IPS-18c (cell line): ENCODE measurements at regions not wholly inside any gene's neighbourhood (a gene's known extent, or its start where the extent isn't known, plus 50 kb on each side); places are given as distances from the start of the nearest gene placed in this dataset.

Experiments used
- H3K4me3 ChIP-seq: 2 replicates; pipeline ENCODE4 v1.7.0; 2013; ENCODE audit warnings: low read depth, mild to moderate bottlenecking, low read length, moderate library complexity; ENCODE audit not compliant: insufficient read depth
- H3K9me3 ChIP-seq: one replicate; pipeline ENCODE4 v1.6.1; 2013; ENCODE audit warnings: mild to moderate bottlenecking, low read length, moderate library complexity; ENCODE audit not compliant: control insufficient read depth, insufficient read depth

DNA sequence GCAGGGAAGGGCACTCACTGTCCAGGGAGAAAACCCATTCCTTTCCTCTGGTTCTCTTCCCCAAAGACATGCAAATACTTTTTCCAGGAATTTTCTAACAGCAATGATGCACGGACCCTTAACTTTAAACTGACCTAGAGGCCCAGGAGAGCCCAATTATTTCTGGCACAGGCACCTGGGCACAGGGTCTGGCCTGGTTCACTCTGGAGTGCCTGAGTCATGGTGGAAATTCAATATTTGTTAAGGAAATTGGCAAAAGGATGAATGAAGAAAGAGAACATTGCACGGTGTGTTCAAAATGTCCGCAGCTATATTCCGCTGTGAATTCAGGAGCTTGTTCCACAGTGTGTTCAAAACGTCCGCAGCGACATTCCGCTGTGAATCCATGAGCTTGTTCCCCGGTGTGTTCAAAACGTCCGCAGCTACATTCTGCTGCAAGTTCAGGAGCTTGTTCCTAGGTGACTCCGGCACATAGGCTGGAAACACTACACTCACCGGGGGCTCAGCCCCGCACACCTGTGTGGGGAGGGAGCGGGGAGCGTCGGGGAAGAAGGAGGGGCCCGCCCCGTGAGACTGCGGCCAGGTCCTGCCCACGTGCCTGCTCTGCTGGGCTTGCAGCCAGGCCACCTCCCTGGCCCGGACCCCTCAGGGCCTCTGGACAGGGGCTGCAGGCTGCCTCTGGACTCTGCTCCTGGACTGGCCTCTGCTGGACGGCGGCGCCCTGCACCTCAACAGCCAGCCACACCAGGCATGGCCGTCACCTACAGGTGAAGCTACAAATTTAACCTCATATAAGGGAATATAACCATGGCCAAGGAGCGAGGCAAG, 72.0 kb upstream of the FAM20C start:
- no peaks in the 10 kb centered on the region for H3K9me3 ChIP-seq

GRCh38 chr7:121002-121785, 71.2 kb upstream of the FAM20C start:
- H3K9me3 ChIP-seq, result no peaks in the 10 kb centered on the region
- no peak overlapping the region for H3K4me3 ChIP-seq

More for the DNA sequence above, 72.0 kb upstream of the FAM20C start:
- no peak overlapping the region for H3K4me3 ChIP-seq

GRCh38 chr7:123237-123636, 69.1 kb upstream of the FAM20C start:
- Histone ChIP-seq H3K4me3 (no peak overlapping the region; the same call in 1 of the 2 replicates), H3K9me3 (no peaks in the 10 kb centered on the region)

DNA sequence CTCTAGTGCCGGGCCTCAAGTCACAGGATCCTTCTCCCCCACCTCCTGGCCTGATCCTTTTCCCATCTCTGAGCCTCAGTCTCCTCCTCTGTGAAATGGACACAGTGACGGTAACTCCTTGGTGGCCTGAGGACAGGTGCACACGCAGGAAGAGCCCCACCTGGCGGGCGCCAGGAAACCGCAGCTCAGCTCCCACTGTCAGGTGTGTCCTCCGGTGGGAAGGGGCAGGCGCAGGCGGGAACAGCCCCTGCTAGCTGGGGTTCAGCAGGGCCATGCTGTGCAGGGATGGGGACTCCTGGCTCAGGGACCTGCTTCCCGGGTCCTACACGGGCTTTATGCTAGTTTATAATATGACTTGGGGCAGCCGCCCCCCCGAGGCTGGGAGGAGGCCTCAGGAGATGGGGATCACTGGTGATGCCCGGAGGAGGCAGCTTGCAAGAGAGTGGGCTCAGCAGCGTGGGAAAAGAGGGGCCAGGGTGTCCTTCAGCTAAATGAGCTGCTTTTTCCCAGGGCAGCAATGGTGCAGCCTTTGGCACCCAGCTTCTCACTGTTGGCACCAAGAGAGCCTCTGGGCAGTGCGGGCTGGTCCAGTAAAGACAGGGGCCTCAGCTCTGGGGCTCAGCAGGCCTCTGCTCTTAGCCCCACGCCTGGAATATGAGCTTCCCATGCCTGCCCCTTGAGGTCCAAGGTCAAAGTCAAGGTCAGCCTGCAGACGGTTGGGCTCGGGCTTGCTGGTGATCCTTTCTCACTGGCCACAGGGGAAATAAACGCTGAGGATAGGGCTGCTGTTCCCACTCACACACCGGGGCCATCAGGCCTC, 68.0 kb upstream of the FAM20C start:
- Histone ChIP-seq H3K9me3 (no peaks in the 10 kb centered on the region), H3K4me3 (no peak overlapping the region)

- H3K4me3 ChIP-seq, result no peak overlapping the region
- H3K9me3 ChIP-seq, result no peaks in the 10 kb centered on the region
These were observed 67.3 kb upstream of the FAM20C start for GRCh38 chr7:125061-125475.

DNA sequence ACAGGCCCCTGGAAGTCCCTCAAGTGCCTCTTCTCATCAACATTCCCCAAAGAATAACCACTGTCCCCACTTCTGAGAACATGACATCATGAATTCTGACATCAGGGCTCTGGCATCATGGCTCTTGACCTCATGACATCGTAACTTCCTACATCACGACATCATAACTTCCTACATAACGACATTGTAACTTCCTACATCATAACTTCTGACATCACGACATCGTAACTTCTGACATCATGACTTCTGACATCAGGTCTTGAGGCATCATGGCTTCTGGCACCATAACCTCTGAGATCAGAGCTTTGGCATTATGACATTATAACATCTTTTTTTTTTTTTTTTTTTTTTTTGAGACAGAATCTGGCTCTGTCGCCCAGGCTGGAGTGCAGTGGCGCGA, 66.7 kb upstream of the FAM20C start:
- Histone ChIP-seq H3K4me3 (no peak overlapping the region), H3K9me3 (no peaks in the 10 kb centered on the region)

- no peak overlapping the region for H3K4me3 ChIP-seq
- no peaks in the 10 kb centered on the region for H3K9me3 ChIP-seq
These were observed 66.0 kb upstream of the FAM20C start for GRCh38 chr7:126368-126767.

- no peak overlapping the region for H3K4me3 ChIP-seq
These were observed 65.2 kb upstream of the FAM20C start for GRCh38 chr7:127064-127598.

DNA sequence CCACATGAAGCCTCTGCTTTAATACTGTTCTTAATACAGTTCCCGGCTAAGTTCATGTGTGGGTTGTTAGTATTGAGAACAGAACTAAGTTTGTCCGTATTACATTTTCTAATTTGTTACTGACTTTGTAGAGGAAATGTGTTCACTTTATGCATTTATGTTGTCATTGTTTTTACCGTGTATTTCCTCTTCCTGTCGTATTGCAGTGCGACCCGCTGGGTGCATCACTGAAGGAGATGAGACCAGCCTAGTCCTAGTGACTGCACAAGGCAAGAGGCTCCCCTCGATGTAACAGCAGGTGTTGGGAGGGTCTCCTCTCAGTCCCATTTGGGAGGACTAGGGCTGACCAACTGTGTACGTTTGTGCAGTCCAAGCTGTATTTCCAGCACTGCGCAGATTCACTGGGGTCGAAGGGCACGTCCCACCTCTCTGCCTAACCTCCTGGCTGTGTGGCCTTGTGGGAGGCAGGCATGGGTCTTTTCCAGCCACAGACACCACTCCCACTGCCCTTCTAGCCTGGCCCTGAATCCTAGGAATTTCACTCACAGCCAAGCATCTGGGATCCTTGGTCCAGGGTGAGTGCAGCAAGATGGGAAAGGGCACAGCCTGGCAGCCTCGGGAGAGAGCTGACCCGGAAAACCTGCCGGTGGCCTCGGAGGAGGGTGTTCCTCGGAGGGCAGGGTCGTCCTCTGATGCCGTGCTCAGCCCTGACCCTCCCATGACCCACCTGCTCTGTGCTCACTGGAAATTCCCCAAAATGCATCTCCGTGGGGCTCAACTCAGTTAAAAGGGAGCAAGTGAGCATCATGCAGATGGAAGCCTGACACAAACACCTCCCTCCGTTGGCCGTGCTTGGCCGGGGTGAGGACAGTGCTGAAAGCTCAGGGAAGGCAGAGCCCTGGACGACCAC, 63.9 kb upstream of the FAM20C start:
- H3K4me3 ChIP-seq, result no peak overlapping the region; the same call in 1 of the 2 replicates
- no peaks in the 10 kb centered on the region for H3K9me3 ChIP-seq

More at GRCh38 chr7:127064-127598, 65.2 kb upstream of the FAM20C start:
- no peaks in the 10 kb centered on the region for H3K9me3 ChIP-seq

GRCh38 chr7:129366-130221, 62.8 kb upstream of the FAM20C start:
- H3K9me3 ChIP-seq, result no peaks in the 10 kb centered on the region
- no peak overlapping the region for H3K4me3 ChIP-seq

DNA sequence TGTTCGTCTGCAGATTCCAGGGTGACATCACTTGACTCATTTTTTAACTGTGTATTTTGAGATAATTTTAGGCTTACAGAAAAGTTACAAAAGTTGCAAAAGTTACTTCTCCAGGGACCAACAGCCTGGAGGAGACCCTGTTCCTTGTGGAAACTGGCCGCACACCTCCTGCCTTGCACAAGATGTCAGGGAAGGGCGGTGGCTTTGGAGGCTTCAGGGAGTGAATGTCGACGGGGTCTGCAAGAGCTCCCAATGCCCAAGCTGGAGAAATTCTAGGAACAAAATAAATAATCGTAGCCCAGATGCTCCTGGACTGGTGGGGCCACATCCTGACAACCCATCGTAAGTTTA, 62.2 kb upstream of the FAM20C start:
- no peak overlapping the region for H3K4me3 ChIP-seq
- H3K9me3 ChIP-seq, result no peaks in the 10 kb centered on the region

GRCh38 chr7:130875-131780, 61.2 kb upstream of the FAM20C start:
- Histone ChIP-seq H3K4me3 (no peak overlapping the region), H3K9me3 (no peaks in the 10 kb centered on the region)

GRCh38 chr7:131781-132482, 60.4 kb upstream of the FAM20C start:
- no peaks in the 10 kb centered on the region for H3K9me3 ChIP-seq
- no peak overlapping the region for H3K4me3 ChIP-seq

DNA sequence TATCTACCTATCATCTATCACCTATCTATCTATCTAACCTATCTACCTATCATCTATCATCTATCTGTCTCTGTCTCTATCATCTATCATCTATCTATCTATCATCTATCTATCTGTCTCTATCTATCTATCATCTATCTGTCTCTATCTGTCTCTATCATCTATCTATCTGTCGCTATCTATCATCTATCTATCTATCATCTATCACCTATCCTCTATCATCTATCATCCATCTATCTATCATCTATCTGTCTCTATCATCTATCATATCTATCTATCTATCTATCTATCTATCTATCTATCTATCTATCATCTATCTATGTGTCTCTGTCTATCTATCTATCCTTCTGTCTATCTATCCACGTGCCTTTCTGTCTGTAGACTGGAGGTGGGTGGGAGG, 59.5 kb upstream of the FAM20C start:
- Histone ChIP-seq H3K4me3 (no peak overlapping the region), H3K9me3 (no peaks in the 10 kb centered on the region)
